ENCODE measurements at regions not wholly inside any gene's neighbourhood (a gene's known extent, or its start where the extent isn't known, plus 50 kb on each side); places are given as distances from the start of the nearest gene placed in this dataset.
A peak's percentile ranks its signal among the peaks of the same experiment; 100 is the strongest.

DNA sequence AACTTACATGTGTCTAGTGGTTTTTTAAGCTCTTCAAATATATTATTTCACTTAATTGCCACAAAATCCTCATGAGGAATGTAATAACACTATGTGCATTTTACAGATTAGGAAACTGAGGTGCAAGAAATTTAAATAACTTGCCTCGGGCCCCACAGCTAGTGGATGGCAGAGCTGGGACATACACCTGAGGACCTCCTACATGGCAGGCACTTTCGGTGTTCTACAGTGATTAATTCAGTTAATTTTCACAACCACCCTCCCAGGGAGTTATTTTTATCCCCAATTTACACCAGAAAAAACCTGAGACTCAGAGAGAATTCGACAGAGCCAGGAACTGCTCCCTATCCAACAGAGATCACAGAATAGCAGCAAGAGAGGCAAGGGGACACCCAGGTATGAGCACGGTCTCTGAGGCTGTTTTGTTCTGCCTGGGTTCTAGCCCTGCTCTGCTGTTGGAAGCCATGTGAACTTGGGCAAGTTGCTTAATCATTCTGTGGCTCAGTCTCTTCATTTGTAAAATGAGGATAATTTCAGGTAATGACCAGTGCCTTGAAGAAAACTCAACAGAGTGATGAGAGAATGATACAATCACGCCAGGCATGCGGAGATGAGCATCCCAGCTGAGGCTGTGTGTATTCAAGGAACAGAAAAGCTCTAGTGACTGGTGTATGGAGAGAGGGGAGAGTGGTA is 82.3 kb downstream of the MYCN start:
- intact Hi-C loops (cut with DNase I, micrococcal nuclease): no loop called here
- ATAC-seq: no peak
- no peak for DNase-seq

DNA sequence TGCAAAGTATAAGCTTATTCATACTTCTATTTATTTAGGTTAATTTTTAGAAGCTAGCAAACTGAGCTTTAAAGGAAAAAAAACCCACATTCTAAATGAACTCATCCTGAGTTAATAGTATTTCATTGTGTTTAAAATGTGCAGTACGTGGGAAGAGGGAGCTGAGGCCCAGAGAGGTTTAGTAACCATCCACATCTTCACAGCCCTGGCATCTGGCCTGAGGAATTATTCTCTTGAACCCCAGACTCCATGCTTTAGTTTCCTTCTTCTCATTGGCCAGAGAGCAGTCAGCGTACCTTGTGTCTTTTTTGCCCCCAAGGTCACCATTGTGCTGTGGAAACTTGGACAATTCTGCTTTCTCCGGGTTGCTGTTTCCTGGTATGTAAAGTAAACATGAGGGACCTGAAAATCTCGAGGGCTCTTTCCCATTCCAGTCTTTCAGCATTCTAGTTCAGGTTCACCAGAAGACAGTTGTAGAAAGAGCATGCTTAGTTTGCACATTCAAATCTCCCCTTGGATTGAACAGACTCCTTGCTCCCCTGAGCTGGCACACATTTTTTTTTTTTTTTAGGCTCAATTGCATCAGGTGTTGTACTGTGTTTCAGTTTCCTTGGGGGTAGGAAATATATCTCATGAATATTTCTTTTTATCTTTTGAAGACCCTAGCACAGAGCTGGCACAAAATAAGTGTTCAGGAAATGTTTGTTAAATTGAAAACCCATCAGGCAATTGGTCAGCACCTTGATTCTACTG is 81.4 kb downstream of the MYCN start:
- DNase-seq: no peak
- peak; percentile 28 for ATAC-seq
- intact Hi-C loops (cut with DNase I, micrococcal nuclease): no loop called here

DNA sequence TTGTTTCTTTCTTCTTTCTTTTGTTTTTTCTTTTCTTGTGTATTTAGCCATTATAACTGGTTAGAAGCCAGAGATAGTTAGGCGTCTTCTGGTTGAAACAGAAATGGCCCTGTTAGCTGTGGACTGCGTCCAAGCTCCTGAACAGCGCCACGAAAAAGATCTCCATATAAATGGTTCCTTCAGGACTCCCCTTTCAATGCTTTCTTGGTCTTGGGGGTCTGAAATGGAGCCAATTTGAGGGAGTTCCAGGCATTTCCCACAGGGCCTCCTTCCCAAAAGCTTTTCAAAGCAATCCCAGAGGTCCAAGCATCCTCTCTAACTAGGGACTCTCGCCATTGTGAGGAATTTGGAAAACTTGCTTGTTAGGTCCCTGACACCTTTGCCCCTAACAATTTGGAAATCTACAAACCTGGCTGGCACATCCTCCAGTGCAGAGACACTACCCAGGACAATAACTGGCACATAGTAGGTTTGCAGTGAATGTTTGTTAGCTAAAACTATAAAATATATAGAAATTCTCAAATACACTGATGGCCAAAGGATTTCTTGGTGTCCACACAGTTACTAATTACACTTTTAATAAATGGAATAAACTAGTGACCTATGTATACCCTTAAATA is 80.1 kb downstream of the MYCN start:
- DNase-seq (no peak), ATAC-seq (no peak)
- intact Hi-C loops (cut with DNase I, micrococcal nuclease): no loop called here

DNA sequence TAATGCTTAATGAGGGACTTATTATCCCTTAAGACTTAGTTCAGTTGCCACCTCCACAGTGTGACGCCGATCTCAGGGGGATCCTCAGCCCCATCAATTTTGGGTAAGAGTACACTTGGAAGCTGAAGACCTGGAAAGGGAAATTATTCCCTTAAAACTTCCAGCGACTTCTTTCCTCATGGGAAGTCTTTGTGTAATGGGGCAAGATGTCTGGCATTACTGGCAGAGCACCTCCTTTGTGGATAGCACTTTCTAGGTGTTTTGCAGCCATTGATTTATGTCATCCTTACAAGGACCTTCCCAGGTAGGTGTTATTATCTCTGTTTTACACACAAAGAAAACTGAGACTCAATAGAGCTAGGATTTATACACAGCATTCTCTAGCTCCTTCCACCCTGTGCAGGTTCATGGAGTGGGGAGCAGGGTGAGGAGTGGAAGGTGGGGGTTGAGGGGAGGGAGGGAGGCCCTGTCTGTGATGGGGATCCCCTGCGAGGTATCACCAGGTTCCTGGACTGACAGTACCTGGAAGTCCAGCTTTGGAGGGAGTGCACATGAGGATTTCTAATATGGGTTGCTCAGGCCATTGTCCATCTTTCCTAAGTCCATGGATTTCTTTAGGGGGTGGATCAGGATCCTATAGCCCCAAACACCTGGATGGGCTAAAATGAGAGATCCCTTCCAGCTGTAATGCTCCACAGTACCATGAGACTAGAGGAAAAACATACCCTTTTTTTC is 79.4 kb downstream of the MYCN start:
- DNase-seq (no peak), ATAC-seq (no peak)
- intact Hi-C loops (cut with DNase I, micrococcal nuclease): no loop called here

DNA sequence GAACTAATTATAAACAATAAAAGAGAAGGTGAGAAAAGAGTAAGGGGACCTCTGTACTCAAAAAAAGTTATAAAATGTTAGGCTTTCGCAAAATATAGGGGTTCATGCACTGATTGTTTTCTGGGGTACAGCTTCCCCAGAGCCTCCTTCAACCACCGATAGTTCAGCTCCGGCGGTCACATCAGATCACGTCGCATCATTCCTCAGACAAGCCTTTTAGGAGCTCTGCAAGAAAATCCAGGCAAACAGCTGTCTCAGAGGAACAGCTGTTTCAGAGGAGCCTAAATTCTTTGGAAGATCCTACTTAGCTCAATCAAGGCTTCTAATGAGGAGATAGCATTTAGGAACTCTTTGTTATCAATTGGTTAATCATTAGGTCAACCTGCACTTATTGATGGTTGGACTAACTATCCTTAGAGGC is 78.7 kb downstream of the MYCN start:
- ATAC-seq (no peak), DNase-seq (no peak)
- intact Hi-C loops (cut with DNase I, micrococcal nuclease): no loop called here

DNA sequence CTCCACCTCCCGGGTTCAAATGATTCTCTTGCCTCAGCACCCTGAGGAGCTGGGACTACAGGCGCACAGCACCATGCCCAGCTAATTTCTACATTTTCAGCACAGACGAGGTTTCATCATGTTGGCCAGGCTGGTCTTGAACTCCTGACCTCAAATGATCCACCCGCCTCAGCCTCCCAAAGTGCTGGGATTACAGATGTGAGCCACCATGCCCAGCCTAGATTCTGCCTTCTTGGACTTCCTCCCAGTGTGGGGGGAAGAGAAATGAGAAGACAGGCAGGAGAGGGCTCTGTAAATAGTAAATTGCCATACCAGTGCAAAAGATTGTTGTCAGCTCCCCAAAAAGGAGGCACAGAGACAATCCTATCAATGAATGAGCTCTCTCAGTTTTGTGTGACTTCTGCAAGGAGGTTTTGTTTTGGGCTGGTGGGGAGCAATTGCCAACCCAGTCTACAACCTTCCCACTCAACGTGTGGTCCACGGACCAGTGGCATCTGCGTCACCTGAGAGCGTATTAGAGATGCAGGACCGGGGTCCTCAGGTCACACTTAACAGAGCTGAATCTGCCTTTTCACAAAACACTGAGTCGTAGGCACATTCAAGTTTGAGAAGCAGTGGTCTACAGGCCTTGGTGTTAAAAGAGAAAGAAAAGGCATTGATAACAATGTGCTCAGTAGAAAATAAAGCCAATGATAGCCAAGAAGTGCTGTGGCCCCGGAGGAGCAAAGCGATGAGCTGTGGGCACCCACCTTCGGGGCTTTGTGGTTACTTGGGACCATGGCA is 78.1 kb downstream of the MYCN start:
- intact Hi-C loops (cut with DNase I, micrococcal nuclease): no loop called here
- no peak for ATAC-seq

DNA sequence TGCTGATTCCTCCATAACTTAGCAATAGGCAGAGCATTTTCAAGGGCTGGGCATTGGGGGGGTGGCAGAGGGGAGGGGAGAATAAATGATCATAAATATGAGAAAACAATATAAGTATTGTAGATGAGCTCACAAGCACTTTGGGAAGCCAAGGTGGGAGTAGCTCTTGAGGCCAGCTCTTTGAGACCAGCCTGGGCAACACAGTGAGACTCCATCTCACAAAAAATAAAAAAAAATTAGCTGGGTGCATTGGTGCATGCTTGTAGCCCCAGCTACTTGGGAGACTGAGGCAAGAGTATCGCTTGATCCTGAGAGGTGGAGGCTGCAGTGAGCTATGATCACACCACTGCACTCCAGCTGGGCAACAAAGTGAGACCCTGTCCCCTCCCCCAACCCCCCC is 75.9 kb downstream of the MYCN start:
- intact Hi-C loops (cut with DNase I, micrococcal nuclease): no loop called here
- ATAC-seq: no peak

More for the DNA sequence above, 78.1 kb downstream of the MYCN start:
- no peak for DNase-seq

DNA sequence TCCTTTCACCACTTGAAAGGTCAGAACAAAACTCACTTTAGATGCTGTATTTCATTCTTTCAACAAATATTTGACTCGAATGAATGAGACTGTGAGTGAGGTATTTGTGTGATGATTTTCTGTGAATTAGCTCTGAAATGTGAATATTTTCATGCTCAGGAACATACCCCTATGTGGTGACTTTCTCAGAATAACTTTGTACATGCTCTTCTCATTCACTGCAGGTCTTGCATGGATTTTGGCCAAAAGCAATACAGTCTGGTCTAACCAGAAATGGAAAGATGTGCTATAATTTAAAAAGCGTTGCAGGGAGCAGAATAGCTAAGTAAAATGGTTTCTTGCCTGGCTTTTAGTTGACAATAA is 75.5 kb downstream of the MYCN start:
- intact Hi-C loops (cut with DNase I, micrococcal nuclease): no loop called here
- no peak for DNase-seq
- no peak for ATAC-seq

More for the DNA sequence above, 75.9 kb downstream of the MYCN start:
- DNase-seq: no peak

DNA sequence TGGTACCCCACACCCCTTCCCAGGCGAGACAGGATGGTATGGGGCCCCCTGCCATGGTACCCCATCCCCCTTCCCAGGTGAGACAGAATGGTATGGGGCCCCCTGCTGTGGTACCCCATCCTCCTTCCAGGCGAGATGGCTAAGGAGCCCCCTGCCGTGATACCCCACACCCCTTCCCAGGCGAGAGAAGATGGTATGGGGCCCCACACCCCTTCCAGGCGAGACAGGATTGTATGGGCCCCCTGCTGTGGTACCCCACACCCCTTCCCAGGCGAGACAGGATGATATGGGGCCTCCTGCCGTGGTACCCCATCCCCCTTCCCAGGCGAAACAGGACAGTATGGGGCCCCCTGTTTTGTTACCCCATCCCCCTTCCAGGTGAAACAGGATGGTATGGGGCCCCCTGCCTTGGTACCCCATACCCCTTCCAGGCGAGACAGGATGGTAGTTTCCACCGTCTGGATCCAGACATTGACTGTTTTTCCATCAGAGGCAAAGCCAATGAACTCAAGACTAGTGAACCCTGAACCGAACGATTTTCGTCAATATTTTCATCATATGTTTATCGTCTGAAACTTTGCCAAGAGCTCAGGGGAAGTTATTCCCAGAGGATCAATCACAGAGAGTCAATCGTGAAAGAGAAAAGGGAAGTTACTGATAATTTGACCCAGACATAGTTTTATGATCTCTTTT is 75.0 kb downstream of the MYCN start:
- intact Hi-C loops (cut with DNase I, micrococcal nuclease): no loop called here
- DNase-seq: no peak
- ATAC-seq: no peak

DNA sequence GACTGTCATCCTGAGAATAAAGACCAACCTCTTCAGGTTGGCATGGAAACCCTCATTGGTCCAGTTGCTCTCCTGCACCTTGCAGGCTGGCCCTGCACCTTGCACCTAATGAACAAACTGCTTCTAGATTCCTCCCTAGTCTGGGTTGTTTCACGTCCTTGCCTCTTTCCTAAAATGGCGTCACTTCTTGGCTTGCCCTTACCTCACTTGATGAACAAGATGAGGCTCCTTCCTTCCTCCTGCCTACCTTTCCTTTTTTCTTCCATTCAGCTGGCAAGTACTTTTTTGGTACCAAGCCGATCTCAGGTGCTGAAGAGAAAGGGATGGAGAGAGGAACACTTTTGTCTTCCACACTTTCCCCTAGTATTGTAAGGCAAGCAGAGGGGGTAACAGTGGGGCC is 74.5 kb downstream of the MYCN start:
- DNase-seq (no peak), ATAC-seq (no peak)
- intact Hi-C loops (cut with DNase I, micrococcal nuclease): no loop called here

DNA sequence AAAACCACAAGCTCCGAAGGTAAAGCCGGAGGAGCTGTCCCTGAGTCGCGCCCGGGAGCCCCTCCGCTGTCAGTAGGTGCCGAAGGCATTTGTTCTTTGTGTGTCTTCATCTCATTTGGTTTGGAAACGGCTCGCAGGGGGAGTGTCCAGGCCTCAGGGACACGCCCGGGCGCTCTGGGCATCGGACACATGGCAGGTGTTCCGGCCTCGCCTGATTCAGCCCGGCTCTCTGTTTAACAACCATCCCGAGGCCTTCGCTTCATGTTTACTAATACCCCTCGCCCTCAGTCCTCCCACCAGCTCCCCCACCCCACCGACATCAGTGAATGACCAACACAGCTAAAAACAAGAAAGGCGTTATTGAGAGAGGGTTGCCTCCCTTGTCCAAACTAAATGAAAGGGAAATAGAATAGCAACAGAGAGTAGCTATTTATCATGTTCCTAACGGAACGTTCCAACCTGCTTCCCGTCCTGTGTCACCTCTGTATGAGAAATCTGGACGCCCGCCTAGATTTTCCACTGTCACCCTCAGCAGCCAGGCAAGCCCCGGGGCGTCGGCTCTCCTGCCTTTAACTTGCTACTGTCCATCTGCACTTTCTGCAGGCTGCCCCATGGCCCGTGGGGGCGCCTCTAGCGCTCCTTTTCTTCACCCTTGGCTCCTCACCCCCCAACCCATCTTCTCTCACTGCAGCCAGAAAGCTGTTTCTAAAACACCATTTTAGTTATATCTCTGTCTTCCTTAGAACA is 73.9 kb downstream of the MYCN start:
- ATAC-seq (peak; percentile 77), DNase-seq (peak; percentile 68 to 72)
- intact Hi-C loops (cut with DNase I, micrococcal nuclease): no loop called here

DNA sequence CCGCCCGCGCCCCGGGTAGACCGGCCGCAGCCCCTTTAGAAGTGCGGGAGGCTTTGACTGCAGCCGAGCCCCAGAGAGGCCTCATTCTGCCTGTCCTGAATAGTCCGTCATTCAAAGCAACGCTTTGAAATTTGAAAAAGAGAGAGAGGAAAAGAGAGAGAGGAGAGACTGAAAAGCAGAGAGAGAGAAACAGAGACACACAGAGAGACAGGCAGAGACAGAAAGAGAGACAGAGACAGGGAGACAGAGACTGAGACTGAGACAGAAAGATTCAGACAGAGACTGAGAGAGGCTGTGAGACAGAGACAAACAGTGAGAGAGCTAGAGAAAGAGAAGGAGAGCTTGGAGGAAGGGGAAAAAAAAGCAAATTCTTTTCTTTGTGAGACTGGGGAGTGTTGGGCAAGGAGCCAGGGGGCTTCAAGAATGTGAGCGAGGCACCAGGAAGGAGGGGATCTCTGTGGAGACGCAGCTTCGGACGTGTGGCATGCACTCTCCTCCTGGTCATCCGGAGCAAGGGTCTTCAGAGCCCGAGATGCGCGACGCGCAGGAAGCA is 73.1 kb downstream of the MYCN start:
- intact Hi-C loops (cut with DNase I, micrococcal nuclease): no loop called here
- ATAC-seq: peak; percentile 15

DNA sequence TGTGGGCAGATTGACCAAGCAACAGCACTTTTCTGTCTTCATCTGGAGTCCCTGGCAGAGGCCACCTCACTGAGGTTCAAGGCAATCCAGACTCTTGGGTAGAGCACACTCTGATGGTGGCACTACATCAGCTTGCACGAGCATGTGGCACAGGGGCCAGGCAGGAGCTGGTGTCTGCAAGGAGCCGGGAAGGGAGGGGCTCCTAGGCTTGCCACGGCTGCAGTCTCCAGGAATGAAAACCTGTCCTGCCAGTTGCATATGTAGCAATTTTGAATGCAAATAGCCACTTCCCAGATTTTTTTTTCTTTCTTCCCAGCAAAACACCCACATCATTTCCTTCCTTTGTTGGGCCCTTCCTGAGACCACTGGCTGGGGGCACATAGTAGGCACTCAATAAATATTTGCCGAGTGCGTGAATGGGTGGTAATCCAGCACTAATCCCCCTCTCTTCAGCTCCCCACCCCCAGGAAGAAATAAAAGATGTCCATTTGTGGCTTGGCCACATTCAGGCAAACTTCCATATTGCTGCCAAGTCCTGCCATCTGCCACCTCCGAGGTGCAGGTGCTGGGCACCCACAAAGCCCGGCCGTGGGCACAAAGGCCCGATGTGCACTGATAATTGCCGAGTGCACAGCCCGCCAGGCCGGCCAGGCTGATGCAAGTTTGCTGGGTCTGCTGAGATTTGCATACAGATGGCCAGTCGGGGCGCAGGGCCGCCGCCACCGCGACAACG is 72.4 kb downstream of the MYCN start:
- ATAC-seq: peak; percentile 95
- peak; percentile 67 to 81 for DNase-seq
- intact Hi-C loops (cut with DNase I, micrococcal nuclease): no loop called here

More for the DNA sequence above, 73.1 kb downstream of the MYCN start:
- peak in 1 of 2 donors; percentile 19 for DNase-seq

DNA sequence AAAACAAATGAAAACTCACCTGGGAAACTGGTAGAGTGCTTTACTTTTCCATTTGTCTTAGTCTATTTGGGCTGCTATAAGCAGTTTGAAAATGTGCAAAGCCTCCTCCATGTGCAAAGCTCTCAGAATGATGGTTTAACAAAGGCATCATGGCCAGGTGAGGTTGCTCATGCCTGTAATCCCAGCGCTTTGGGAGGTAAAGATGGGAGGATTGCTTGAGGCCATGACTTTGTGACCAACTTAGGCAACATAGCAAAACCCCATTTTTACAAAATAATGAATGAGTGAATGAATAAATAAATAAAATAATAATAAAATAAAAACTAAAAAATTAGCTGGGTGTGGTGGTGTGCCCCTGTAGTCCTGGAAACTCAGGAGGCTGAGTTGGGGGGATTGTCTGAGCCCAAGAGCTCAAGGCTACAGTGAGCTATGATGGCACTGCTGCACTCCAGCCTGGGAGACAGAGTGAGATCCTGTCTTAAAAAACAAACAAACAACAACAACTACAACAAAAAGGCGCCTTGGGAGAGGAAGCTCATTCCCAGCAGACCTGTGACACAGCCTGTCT is 71.8 kb downstream of the MYCN start:
- DNase-seq: no peak
- no peak for ATAC-seq
- intact Hi-C loops (cut with DNase I, micrococcal nuclease): no loop called here

DNA sequence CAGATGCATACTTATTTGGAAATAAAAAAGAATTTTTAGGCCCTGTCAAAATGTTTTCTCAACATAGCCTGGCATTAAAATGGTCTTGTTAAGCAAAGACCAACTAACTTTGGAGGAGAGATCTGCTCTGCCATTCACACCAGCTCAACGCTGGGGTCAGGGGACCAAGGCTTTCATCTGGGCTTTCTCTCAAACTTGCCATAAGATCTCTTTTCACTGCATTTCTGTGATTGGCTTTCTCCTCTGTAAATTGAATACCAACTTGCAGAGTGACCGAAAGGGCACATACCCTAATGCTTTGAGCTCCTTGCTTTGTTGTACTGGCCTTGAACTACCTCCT is 71.2 kb downstream of the MYCN start:
- intact Hi-C loops (cut with DNase I, micrococcal nuclease): no loop called here
- ATAC-seq (no peak), DNase-seq (no peak)

DNA sequence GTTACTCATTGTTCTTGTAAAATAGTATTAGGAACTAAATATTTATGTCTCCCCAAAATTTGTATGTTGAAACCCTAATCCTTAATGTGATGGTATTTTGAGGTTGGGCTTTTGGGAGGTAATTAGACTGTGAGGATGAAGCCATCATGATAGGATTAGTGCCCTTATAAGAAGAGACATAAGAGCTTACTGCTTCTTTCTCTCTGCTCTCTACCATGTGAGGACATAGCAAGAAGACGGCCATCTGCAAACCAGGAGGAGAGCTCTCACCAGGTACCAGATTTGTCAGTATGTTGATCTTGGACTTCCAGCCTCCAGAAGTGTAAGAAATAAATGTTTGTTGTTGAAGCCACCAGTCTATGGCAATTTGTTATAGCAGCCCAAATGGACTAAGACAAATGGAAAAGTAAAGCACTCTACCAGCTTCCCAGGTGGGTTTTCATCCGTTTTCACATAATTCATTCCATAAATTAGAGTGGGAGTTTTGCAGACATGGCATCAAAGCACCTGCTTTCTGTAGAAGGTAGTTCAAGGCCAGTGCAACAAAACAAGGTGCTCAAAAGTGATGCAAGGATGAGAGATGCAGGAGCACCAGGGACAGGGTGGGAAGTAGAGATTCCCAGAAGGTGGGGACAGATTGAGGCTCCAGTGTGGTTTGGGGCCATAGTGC is 70.7 kb downstream of the MYCN start:
- no peak for DNase-seq

More for the DNA sequence above, 70.7 kb downstream of the MYCN start:
- intact Hi-C loops (cut with DNase I, micrococcal nuclease): no loop called here
- ATAC-seq: no peak

Data from left colon (tissue), 2 donors.